ENCODE measurements at regions not wholly inside any gene's neighbourhood (a gene's known extent, or its start where the extent isn't known, plus 50 kb on each side); places are given as distances from the start of the nearest gene placed in this dataset.

GRCh38 chr12:68515793-68516192 lies 94.9 kb upstream of the RAP1B start:
- TF ChIP-seq CTCF (IDR thresholded peaks at IDR 0.05) (no peak), POLR2A (IDR thresholded peaks at IDR 0.05) (no peak)
